Left lung (tissue), 4 donors: ENCODE measurements at regions not wholly inside any gene's neighbourhood (a gene's known extent, or its start where the extent isn't known, plus 50 kb on each side); places are given as distances from the start of the nearest gene placed in this dataset.

Experiments
- ATAC-seq: fragments of 200-7000 bp; cut with Tn5 transposase; one replicate; pipeline ENCODE4 v1.9.1; 2020; ENCODE audit warnings: moderate library complexity
- DNase-seq, 4 donors: peaks; one replicate each; pipeline ENCODE4 v3.0.0-alpha.2; 2013 to 2020
- H3K27ac ChIP-seq, 2 donors: fragments of 200-600 bp; sonication (generic) in 1 of 2; one replicate each; pipeline versions ENCODE4 v1.5.0 to v1.8.0; 2020 to 2021
- H3K27me3 ChIP-seq, 2 donors: fragments of 200-600 bp; sonication (generic) in 1 of 2; one replicate each; pipeline versions ENCODE4 v1.5.0 to v1.8.0; 2020 to 2021
- H3K36me3 ChIP-seq, 2 donors: fragments of 200-600 bp; sonication (generic) in 1 of 2; one replicate each; pipeline versions ENCODE4 v1.5.0 to v1.8.0; 2020 to 2021
- H3K4me1 ChIP-seq, 2 donors: fragments of 200-600 bp; one replicate each; pipeline ENCODE4 v1.8.0; 2021
- H3K4me3 ChIP-seq, 2 donors: fragments of 200-600 bp; sonication (generic) in 1 of 2; one replicate each; pipeline versions ENCODE4 v1.5.0 to v1.8.0; 2020 to 2021; ENCODE audit warnings: mild to moderate bottlenecking in 1 of 2
- H3K9me3 ChIP-seq, 2 donors: fragments of 200-600 bp; sonication (generic) in 1 of 2; one replicate each; pipeline versions ENCODE4 v1.5.0 to v1.8.0; 2020 to 2021
- intact Hi-C, 2 donors: fragments of 100-400 bp; cut with DNase I; formaldehyde crosslinking; loops; one replicate each; pipeline versions ENCODE4 v1.11.2 to v1.14.2; 2022
- TF ChIP-seq, protein P1 (sequence below), 2 donors: fragments of 200-600 bp; sonication (generic) in 1 of 2; IDR thresholded peaks; one replicate each; pipeline versions ENCODE4 v1.5.0 to v1.8.0; 2021; ENCODE audit warnings: antibody characterized with exemption in 2 of 2
- donor health status: DM: no; HTN: yes; CAD: no.
- donor health status: DM: no; HTN: no; CAD: no.

DNA sequence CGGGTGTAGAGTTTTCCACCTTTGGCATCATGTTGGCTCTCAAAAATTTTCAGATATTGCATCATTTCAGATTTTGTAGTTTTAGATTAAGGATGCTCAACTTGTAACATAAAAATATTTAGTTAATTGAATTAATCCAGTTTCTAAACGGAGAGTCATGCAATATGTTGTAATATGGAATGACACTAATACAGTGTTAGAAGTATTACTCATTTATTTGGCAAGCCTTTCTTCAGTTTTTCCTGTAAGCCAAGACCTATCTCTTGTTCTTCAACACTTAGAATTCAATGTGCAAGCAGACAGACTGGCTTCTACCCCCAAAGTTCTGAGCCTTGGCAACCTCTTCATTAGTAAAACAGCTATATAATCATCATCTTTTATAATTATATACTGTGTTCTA is 985.0 kb upstream of the GOT2 start:
- no peak overlapping the region for H3K27ac ChIP-seq
- intact Hi-C loops, result no loop called here
- no peak for ATAC-seq

DNA sequence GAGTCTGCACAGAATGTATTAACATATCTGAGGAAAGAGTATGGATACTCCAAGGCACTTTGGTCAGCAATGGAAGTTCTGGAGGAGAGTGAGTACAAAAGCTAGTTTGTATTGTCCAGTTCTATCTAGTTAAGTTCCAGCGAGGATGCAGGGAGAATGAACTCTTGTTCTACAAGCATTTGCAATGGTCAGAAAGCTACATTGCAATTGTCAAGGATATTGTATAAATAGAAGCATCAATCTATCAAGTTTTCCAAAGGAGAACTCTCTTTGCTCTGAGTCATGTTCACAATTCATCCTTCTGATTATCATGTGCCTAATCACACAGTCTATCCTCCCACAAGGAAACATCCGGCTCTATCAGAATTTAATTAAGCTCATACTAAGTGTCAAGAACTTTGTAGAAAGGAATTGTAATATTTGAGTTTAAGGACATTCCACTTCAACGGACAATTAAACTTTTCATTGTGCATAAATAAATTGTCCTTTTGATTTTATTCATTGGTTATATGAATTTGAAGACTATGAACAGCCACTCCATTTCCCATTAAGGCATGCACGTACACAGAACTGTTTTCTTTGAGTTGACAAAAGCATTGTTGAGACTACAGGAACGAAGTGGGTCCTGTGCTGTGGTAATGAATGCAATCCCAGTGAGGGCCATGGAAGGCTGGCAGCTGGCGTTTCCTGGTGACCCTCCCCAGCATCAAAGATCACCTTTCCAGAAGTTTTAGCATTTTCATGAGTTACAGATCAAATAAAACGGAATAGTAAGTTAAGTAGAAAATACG is 973.5 kb upstream of the GOT2 start:
- TF ChIP-seq, protein P1, sequence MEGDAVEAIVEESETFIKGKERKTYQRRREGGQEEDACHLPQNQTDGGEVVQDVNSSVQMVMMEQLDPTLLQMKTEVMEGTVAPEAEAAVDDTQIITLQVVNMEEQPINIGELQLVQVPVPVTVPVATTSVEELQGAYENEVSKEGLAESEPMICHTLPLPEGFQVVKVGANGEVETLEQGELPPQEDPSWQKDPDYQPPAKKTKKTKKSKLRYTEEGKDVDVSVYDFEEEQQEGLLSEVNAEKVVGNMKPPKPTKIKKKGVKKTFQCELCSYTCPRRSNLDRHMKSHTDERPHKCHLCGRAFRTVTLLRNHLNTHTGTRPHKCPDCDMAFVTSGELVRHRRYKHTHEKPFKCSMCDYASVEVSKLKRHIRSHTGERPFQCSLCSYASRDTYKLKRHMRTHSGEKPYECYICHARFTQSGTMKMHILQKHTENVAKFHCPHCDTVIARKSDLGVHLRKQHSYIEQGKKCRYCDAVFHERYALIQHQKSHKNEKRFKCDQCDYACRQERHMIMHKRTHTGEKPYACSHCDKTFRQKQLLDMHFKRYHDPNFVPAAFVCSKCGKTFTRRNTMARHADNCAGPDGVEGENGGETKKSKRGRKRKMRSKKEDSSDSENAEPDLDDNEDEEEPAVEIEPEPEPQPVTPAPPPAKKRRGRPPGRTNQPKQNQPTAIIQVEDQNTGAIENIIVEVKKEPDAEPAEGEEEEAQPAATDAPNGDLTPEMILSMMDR (IDR thresholded peaks at IDR 0.05), result no peak
- Histone ChIP-seq H3K9me3 (peaks cover 0 to 3% of the 10 kb centered on the region in 2 donors), H3K4me3 (no peak overlapping the region), H3K27ac (no peak overlapping the region), H3K4me1 (no peaks in the 10 kb centered on the region), H3K36me3 (no peaks in the 10 kb centered on the region), H3K27me3 (no peaks in the 10 kb centered on the region)
- DNase-seq (no peak), ATAC-seq (no peak)
- intact Hi-C loops, result no loop called here

More for the DNA sequence above, 985.0 kb upstream of the GOT2 start:
- no peaks in the 10 kb centered on the region for H3K36me3 ChIP-seq
- no peaks in the 10 kb centered on the region for H3K27me3 ChIP-seq
- H3K4me1 ChIP-seq, result no peaks in the 10 kb centered on the region
- H3K9me3 ChIP-seq, result no peaks in the 10 kb centered on the region
- H3K4me3 ChIP-seq, result no peak overlapping the region
- no peak for DNase-seq
- TF ChIP-seq, protein P1 (IDR thresholded peaks at IDR 0.05), result no peak

DNA sequence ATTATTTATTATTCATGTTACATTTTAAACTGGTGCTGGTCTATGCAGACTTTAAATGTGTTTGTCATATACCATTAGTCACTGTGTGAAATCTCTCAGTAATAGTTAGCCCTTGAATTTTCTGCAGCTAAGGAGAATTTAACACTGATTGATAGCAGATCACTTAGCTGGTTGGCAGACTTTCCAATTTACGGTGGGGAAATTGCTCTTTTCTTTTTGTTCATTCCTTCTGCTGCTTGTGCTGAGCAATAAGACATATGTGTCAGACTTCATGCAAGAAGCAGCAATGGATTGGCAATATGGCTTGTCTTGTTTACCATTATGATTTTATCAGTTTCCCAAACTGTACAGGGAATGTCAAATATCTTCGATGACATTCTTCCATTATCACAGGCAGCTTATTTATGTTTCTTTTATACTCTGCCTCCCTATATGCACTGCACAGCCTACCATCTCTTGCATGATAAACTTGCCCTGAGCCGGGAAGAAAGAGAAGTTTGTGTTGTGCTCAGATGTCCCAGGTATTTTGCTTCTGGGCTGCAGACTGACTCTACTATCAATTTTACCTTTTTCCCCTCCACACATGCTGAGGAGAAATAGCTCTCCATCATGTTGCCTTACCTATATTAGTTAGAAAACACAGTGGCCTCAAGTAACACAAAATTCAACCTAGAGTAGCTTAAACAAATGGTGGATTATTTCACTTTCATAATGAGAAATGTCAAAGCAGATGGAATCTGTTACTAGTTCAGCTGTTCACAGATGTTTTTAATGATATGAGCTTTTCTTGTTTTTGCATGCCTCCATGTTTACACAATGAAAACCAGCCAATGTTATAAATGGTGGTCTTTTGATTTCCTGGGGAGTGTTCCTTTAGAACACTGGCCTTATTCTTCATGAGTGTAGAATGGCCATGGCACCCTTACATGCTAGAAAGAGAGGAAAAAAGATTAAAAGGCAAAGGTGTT is 968.1 kb upstream of the GOT2 start:
- Histone ChIP-seq H3K27me3 (no peaks in the 10 kb centered on the region), H3K36me3 (no peaks in the 10 kb centered on the region), H3K4me1 (no peaks in the 10 kb centered on the region), H3K9me3 (peaks cover 0 to 3% of the 10 kb centered on the region in 2 donors), H3K27ac (no peak overlapping the region), H3K4me3 (no peak overlapping the region)
- TF ChIP-seq, protein P1 (IDR thresholded peaks at IDR 0.05), result no peak
- DNase-seq, result peak in 1 of 4 donors; percentile 12
- ATAC-seq, result no peak
- intact Hi-C loops, result no loop called here

DNA sequence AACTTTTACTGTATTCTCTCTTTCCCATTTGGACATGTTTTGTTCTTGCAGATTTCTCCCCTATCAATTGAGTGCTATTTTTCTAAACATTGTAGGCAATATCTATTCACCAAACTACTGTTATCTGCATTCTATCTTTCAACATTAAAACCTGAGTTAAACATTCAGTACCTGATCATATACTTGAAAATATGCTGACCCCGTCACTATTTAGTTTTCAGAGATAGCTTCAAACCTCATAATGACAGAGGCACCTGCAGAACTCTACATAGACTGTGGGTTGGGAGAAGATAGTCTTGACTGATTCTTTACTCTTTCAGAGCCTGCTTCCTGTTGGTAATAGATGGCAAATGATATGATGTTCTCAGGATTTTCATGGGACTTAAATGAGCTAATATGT is 965.7 kb upstream of the GOT2 start:
- H3K9me3 ChIP-seq, result peaks cover 0 to 4% of the 10 kb centered on the region in 2 donors
- intact Hi-C loops, result no loop called here
- ATAC-seq (no peak), DNase-seq (no peak)
- TF ChIP-seq, protein P1 (IDR thresholded peaks at IDR 0.05), result no peak
- H3K36me3 ChIP-seq, result no peaks in the 10 kb centered on the region
- H3K27me3 ChIP-seq, result no peaks in the 10 kb centered on the region
- H3K4me1 ChIP-seq, result no peaks in the 10 kb centered on the region
- no peak overlapping the region for H3K27ac ChIP-seq
- H3K4me3 ChIP-seq, result no peak overlapping the region
